SKM-1 (cell line): ENCODE measurements at regions not wholly inside any gene's neighbourhood (a gene's known extent, or its start where the extent isn't known, plus 50 kb on each side); places are given as distances from the start of the nearest gene placed in this dataset.
A peak's percentile ranks its signal among the peaks of the same experiment; 100 is the strongest.

ENCODE experiments used
- DNase-seq: peaks from one replicate; lab custom pipeline; 2025; ENCODE audit not compliant: unreplicated experiment; lab: John Stamatoyannopoulos, UW

GRCh38 chr1:232292239-232292638 is 337.7 kb downstream of the SIPA1L2 start:
- DNase-seq, result no peak

GRCh38 chr1:232291681-232292080 is 338.3 kb downstream of the SIPA1L2 start:
- no peak for DNase-seq

- DNase-seq, result no peak
These were observed 338.7 kb downstream of the SIPA1L2 start for GRCh38 chr1:232291261-232291660.

- no peak for DNase-seq
These were observed 339.4 kb downstream of the SIPA1L2 start for GRCh38 chr1:232290570-232290969.

GRCh38 chr1:232287676-232288569 is 342.0 kb downstream of the SIPA1L2 start:
- DNase-seq, result no peak

- no peak for DNase-seq
These were observed 344.8 kb downstream of the SIPA1L2 start for GRCh38 chr1:232285138-232285537.

- no peak for DNase-seq
These were observed 346.1 kb downstream of the SIPA1L2 start for GRCh38 chr1:232283864-232284263.

GRCh38 chr1:232282498-232282897 is 347.4 kb downstream of the SIPA1L2 start:
- no peak for DNase-seq

GRCh38 chr1:232280910-232281309 is 349.0 kb downstream of the SIPA1L2 start:
- no peak for DNase-seq

- no peak for DNase-seq
These were observed 350.0 kb downstream of the SIPA1L2 start for GRCh38 chr1:232279909-232280400.

GRCh38 chr1:232278925-232279324 is 351.0 kb downstream of the SIPA1L2 start:
- no peak for DNase-seq

- no peak for DNase-seq
These were observed 353.3 kb downstream of the SIPA1L2 start for GRCh38 chr1:232276651-232277050.

- DNase-seq, result no peak
These were observed 354.8 kb downstream of the SIPA1L2 start for GRCh38 chr1:232274999-232275710.

GRCh38 chr1:232274236-232274855 is 355.6 kb downstream of the SIPA1L2 start:
- peak; percentile 33 for DNase-seq

GRCh38 chr1:232273011-232273410 is 356.9 kb downstream of the SIPA1L2 start:
- no peak for DNase-seq

GRCh38 chr1:232271991-232272589 is 357.8 kb downstream of the SIPA1L2 start:
- DNase-seq, result peak; percentile 90

GRCh38 chr1:232271299-232271698 is 358.6 kb downstream of the SIPA1L2 start:
- DNase-seq, result no peak

GRCh38 chr1:232269988-232270387 is 359.9 kb downstream of the SIPA1L2 start:
- no peak for DNase-seq

- no peak for DNase-seq
These were observed 361.9 kb downstream of the SIPA1L2 start for GRCh38 chr1:232267837-232268598.

GRCh38 chr1:232267092-232267836 is 362.7 kb downstream of the SIPA1L2 start:
- DNase-seq, result no peak
